ENCODE measurements at regions not wholly inside any gene's neighbourhood (a gene's known extent, or its start where the extent isn't known, plus 50 kb on each side); places are given as distances from the start of the nearest gene placed in this dataset.

- no peak for DNase-seq
- ATAC-seq (ENCODE audit: poor library complexity) = no peak
- intact Hi-C loops (cut with DNase I) = no loop called here
Measured at GRCh38 chr2:128769457-128770142, 450.9 kb upstream of the HS6ST1 start.

GRCh38 chr2:128770143-128771085, 451.7 kb upstream of the HS6ST1 start:
- intact Hi-C loops (cut with DNase I) = no loop called here
- DNase-seq = no peak
- no peak for ATAC-seq (ENCODE audit: poor library complexity)

GRCh38 chr2:128771401-128771800, 452.7 kb upstream of the HS6ST1 start:
- ATAC-seq (ENCODE audit: poor library complexity) (no peak), DNase-seq (no peak)
- intact Hi-C loops (cut with DNase I) = no loop called here

- intact Hi-C loops (cut with DNase I) = no loop called here
Measured at GRCh38 chr2:128772671-128773070, 454.0 kb upstream of the HS6ST1 start.

GRCh38 chr2:128773641-128774319, 455.1 kb upstream of the HS6ST1 start:
- intact Hi-C loops (cut with DNase I) = no loop called here
- DNase-seq (no peak), ATAC-seq (ENCODE audit: poor library complexity) (no peak)

More at GRCh38 chr2:128772671-128773070, 454.0 kb upstream of the HS6ST1 start:
- no peak for ATAC-seq (ENCODE audit: poor library complexity)
- no peak for DNase-seq

- ATAC-seq (ENCODE audit: poor library complexity) (peak; percentile 89), DNase-seq (no peak)
- intact Hi-C loops (cut with DNase I) = no loop called here
Measured at GRCh38 chr2:128774320-128775216, 455.9 kb upstream of the HS6ST1 start.

GRCh38 chr2:128775217-128775913, 456.7 kb upstream of the HS6ST1 start:
- intact Hi-C loops (cut with DNase I) = no loop called here
- DNase-seq = no peak
- peak; percentile 19 for ATAC-seq (ENCODE audit: poor library complexity)

GRCh38 chr2:128775914-128776285, 457.2 kb upstream of the HS6ST1 start:
- no peak for DNase-seq
- intact Hi-C loops (cut with DNase I) = no loop called here
- peak; percentile 6 for ATAC-seq (ENCODE audit: poor library complexity)

- no peak for ATAC-seq (ENCODE audit: poor library complexity)
- intact Hi-C loops (cut with DNase I) = no loop called here
- DNase-seq = no peak
Measured at GRCh38 chr2:128776461-128777195, 458.0 kb upstream of the HS6ST1 start.

- intact Hi-C loops (cut with DNase I) = no loop called here
- DNase-seq (no peak), ATAC-seq (ENCODE audit: poor library complexity) (no peak)
Measured at GRCh38 chr2:128777196-128778035, 458.7 kb upstream of the HS6ST1 start.

- DNase-seq = no peak
- intact Hi-C loops (cut with DNase I) = no loop called here
- ATAC-seq (ENCODE audit: poor library complexity) = no peak
Measured at GRCh38 chr2:128778843-128779242, 460.2 kb upstream of the HS6ST1 start.

GRCh38 chr2:128779301-128780095, 460.8 kb upstream of the HS6ST1 start:
- DNase-seq (no peak), ATAC-seq (ENCODE audit: poor library complexity) (no peak)
- intact Hi-C loops (cut with DNase I) = no loop called here

- DNase-seq = no peak
- intact Hi-C loops (cut with DNase I) = no loop called here
- no peak for ATAC-seq (ENCODE audit: poor library complexity)
Measured at GRCh38 chr2:128780434-128781080, 461.9 kb upstream of the HS6ST1 start.

- ATAC-seq (ENCODE audit: poor library complexity) = no peak
Measured at GRCh38 chr2:128781166-128781565, 462.5 kb upstream of the HS6ST1 start.

More at GRCh38 chr2:128781166-128781565, 462.5 kb upstream of the HS6ST1 start:
- intact Hi-C loops (cut with DNase I) = no loop called here
- no peak for DNase-seq
